H1 (cell line): ENCODE measurements at regions not wholly inside any gene's neighbourhood (a gene's known extent, or its start where the extent isn't known, plus 50 kb on each side); places are given as distances from the start of the nearest gene placed in this dataset.

ENCODE experiments used
- ASH2L ChIP-seq: fragments of 200-600, 300-600 bp; sonication (generic); IDR thresholded peaks from one replicate; pipeline ENCODE4 v1.7.1; 2017; ENCODE audit warnings: low read length
- CREB1 ChIP-seq: IDR thresholded peaks from 2 replicates; pipeline ENCODE4 v1.6.1; 2012; ENCODE audit warnings: inconsistent platforms
- EZH2 ChIP-seq: fragments of 200-600 bp; sonication (generic); IDR thresholded peaks from 2 replicates; pipeline ENCODE4 v1.7.1; 2012; ENCODE audit warnings: low read depth, mild to moderate bottlenecking, moderate library complexity, low read length, inconsistent platforms; ENCODE audit not compliant: severe bottlenecking
- HDAC2 ChIP-seq, 2 experiments: fragments of 300-600 bp in 1 of 2; sonication (generic) in 1 of 2; IDR thresholded peaks; 2 replicates each; pipeline ENCODE4 v1.6.1; 2011 to 2012; ENCODE audit warnings: low read depth in 2 of 2, low read length in 2 of 2, mild to moderate bottlenecking in 2 of 2, moderate library complexity in 2 of 2, borderline replicate concordance in 1 of 2, inconsistent platforms in 1 of 2
- POLR2AphosphoS5 ChIP-seq: IDR thresholded peaks from 2 replicates; pipeline ENCODE4 v1.6.1; 2011; ENCODE audit warnings: low read depth, low read length
- POU5F1 ChIP-seq: IDR thresholded peaks from 2 replicates; pipeline ENCODE4 v1.6.1; 2011; ENCODE audit warnings: low read depth, mild to moderate bottlenecking, low read length, moderate library complexity
- RNF2 ChIP-seq: fragments of 200-900, 300-1000 bp; sonication (generic); IDR thresholded peaks from 2 replicates; pipeline ENCODE4 v1.7.1; 2016; ENCODE audit warnings: borderline replicate concordance, low read depth, mild to moderate bottlenecking, antibody characterized with exemption, low read length; ENCODE audit not compliant: poor library complexity, severe bottlenecking; ENCODE audit errors: missing control alignments
- SAP30 ChIP-seq: fragments of 300-600 bp; sonication (generic); IDR thresholded peaks from 2 replicates; pipeline ENCODE4 v1.7.1; 2012; ENCODE audit warnings: low read length, moderate library complexity, mild to moderate bottlenecking, inconsistent platforms; ENCODE audit not compliant: insufficient read depth, insufficient replicate concordance
- SIN3A ChIP-seq, 2 experiments: IDR thresholded peaks in 1 of 2; conservative IDR thresholded peaks in 1 of 2; 2 replicates each; pipeline ENCODE4 v1.6.1; 2011 to 2012; ENCODE audit warnings: low read length in 2 of 2, improper control_type of control experiment in 1 of 2, low read depth in 1 of 2, mild to moderate bottlenecking in 1 of 2
- SIX5 ChIP-seq: IDR thresholded peaks from 2 replicates; pipeline ENCODE4 v1.6.1; 2011; ENCODE audit warnings: mild to moderate bottlenecking, low read depth, low read length
- SP2 ChIP-seq: IDR thresholded peaks from 2 replicates; pipeline ENCODE4 v1.6.1; 2012; ENCODE audit warnings: mild to moderate bottlenecking, low read length, inconsistent platforms
- TAF1 ChIP-seq: IDR thresholded peaks from 2 replicates; pipeline ENCODE4 v1.6.1; 2011; ENCODE audit warnings: mild to moderate bottlenecking, low read depth, low read length
- TF ChIP-seq, protein P1 (sequence below), 3 experiments: IDR thresholded peaks; 1 replicate in 2 of 3; 2 replicates in 1 of 3; pipeline versions ENCODE4 v1.5.1 to v1.6.1; 2011; ENCODE audit warnings: low read length in 3 of 3, mild to moderate bottlenecking in 3 of 3, inconsistent platforms in 2 of 3, low read depth in 1 of 3, moderate library complexity in 1 of 3; ENCODE audit not compliant: insufficient read depth in 1 of 3; ENCODE audit errors: control extremely low read depth in 1 of 3

DNA sequence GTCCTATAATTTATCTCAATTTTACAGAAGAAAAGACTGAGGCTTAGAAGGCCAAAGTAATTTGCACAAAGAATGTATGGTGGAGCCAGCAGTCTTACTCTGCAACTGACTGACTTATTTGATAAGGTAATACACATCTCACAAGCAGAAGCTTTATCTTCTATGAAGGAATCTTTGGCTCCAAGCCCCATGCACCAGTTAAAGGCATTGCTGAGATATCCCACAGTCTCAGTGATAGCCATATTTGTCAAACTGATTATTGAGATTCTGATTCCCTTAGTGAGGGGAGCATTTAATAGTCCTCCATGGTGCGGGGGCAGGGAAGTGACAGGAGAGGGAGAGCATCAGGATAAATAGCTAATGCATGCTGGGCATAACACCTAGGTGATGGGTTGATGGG is 60.4 kb upstream of the GRIP1 start:
- TF ChIP-seq, protein P1, sequence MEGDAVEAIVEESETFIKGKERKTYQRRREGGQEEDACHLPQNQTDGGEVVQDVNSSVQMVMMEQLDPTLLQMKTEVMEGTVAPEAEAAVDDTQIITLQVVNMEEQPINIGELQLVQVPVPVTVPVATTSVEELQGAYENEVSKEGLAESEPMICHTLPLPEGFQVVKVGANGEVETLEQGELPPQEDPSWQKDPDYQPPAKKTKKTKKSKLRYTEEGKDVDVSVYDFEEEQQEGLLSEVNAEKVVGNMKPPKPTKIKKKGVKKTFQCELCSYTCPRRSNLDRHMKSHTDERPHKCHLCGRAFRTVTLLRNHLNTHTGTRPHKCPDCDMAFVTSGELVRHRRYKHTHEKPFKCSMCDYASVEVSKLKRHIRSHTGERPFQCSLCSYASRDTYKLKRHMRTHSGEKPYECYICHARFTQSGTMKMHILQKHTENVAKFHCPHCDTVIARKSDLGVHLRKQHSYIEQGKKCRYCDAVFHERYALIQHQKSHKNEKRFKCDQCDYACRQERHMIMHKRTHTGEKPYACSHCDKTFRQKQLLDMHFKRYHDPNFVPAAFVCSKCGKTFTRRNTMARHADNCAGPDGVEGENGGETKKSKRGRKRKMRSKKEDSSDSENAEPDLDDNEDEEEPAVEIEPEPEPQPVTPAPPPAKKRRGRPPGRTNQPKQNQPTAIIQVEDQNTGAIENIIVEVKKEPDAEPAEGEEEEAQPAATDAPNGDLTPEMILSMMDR (IDR thresholded peaks at IDR 0.05; ENCODE audit: control extremely low read depth in 1 of 3, insufficient read depth in 1 of 3, low read depth in 1 of 3, low read length in 3 of 3), result no peak
- TF ChIP-seq ASH2L (no peak), CREB1 (no peak), POU5F1 (no peak), RNF2 (no peak), HDAC2 (IDR thresholded peaks at IDR 0.05; ENCODE audit: borderline replicate concordance in 1 of 2, low read depth in 2 of 2, low read length in 2 of 2) (no peak), SIX5 (no peak), SAP30 (no peak), TAF1 (no peak), POLR2AphosphoS5 (no peak), SIN3A (conservative IDR thresholded peaks at IDR 0.05 in 1 of 2, IDR thresholded peaks at IDR 0.05 in 1 of 2; ENCODE audit: low read depth in 1 of 2, low read length in 2 of 2) (no peak), SP2 (no peak), EZH2 (no peak)
